SK-N-SH treated with all-trans-retinoic acid at 6 μM for 48 hours (cell line): ENCODE measurements at regions not wholly inside any gene's neighbourhood (a gene's known extent, or its start where the extent isn't known, plus 50 kb on each side); places are given as distances from the start of the nearest gene placed in this dataset.

ENCODE experiments used
- ATAC-seq: fragments of 200-7000 bp; cut with Tn5 transposase; 3 replicates; pipeline ENCODE4 v1.9.1; 2020; ENCODE audit warnings: mild to moderate bottlenecking, moderate library complexity
- ARNTL ChIP-seq: fragments of 450-650 bp; formaldehyde crosslinking; IDR thresholded peaks from 2 replicates; pipeline ENCODE4 v1.5.0; 2020; ENCODE audit warnings: low read depth, mild to moderate bottlenecking, moderate library complexity, borderline replicate concordance
- BACH2 ChIP-seq: fragments of 250-450 bp; sonication (Bioruptor Pico); IDR thresholded peaks from 2 replicates; pipeline ENCODE4 v1.9.0; 2021; ENCODE audit warnings: mild to moderate bottlenecking, borderline replicate concordance
- CSDC2 ChIP-seq: fragments of 250-450 bp; sonication (Bioruptor Pico); IDR thresholded peaks from 2 replicates; pipeline ENCODE4 v1.5.0; 2020; ENCODE audit warnings: mild to moderate bottlenecking, moderate library complexity
- ESRRG ChIP-seq: fragments of 250-450 bp; sonication (Bioruptor Pico); IDR thresholded peaks from 2 replicates; pipeline ENCODE4 v1.6.1; 2021; ENCODE audit warnings: mild to moderate bottlenecking
- GLIS3 ChIP-seq: fragments of 250-450 bp; sonication (Bioruptor Pico); IDR thresholded peaks from 2 replicates; pipeline ENCODE4 v1.5.0; 2020; ENCODE audit warnings: mild to moderate bottlenecking, moderate library complexity
- ISL1 ChIP-seq: fragments of 250-450 bp; sonication (Bioruptor Pico); IDR thresholded peaks from 2 replicates; pipeline ENCODE4 v2.1.2; 2022; ENCODE audit warnings: mild to moderate bottlenecking, moderate library complexity
- OSR1 ChIP-seq: fragments of 250-450 bp; sonication (Bioruptor Pico); IDR thresholded peaks from 2 replicates; pipeline ENCODE4 v1.8.0; 2022; ENCODE audit warnings: moderate library complexity, mild to moderate bottlenecking, inconsistent platforms
- PPARA ChIP-seq: fragments of 250-450 bp; sonication (Bioruptor Pico); IDR thresholded peaks from 2 replicates; pipeline ENCODE4 v1.5.0; 2020; ENCODE audit warnings: mild to moderate bottlenecking, borderline replicate concordance
- RARB ChIP-seq: fragments of 250-450 bp; sonication (Bioruptor Pico); IDR thresholded peaks from 2 replicates; pipeline ENCODE4 v1.8.0; 2021; ENCODE audit warnings: mild to moderate bottlenecking, moderate library complexity
- SNAI2 ChIP-seq: fragments of 250-450 bp; sonication (Bioruptor Pico); IDR thresholded peaks from 2 replicates; pipeline ENCODE4 v1.5.0; 2020; ENCODE audit warnings: mild to moderate bottlenecking, moderate library complexity
- TCF4 ChIP-seq: fragments of 250-450 bp; sonication (Bioruptor Pico); IDR thresholded peaks from 2 replicates; pipeline ENCODE4 v1.8.0; 2021; ENCODE audit warnings: mild to moderate bottlenecking, moderate library complexity, borderline replicate concordance
- TOX ChIP-seq: fragments of 250-450 bp; sonication (Bioruptor Pico); IDR thresholded peaks from 2 replicates; pipeline ENCODE4 v1.8.0; 2021; ENCODE audit warnings: mild to moderate bottlenecking, moderate library complexity, borderline replicate concordance
- ZC3H10 ChIP-seq: fragments of 250-450 bp; sonication (Bioruptor Pico); IDR thresholded peaks from 2 replicates; pipeline ENCODE4 v1.5.1; 2021; ENCODE audit warnings: mild to moderate bottlenecking, moderate library complexity
- ZFP3 ChIP-seq: fragments of 250-450 bp; sonication (Bioruptor Pico); IDR thresholded peaks from 2 replicates; pipeline ENCODE4 v1.5.0; 2020; ENCODE audit warnings: mild to moderate bottlenecking, moderate library complexity
- ZNF565 ChIP-seq: fragments of 450-650 bp; formaldehyde crosslinking; conservative IDR thresholded peaks from 2 replicates; pipeline ENCODE4 v1.5.0; 2020; ENCODE audit warnings: low read depth, mild to moderate bottlenecking, moderate library complexity
- ZNF8 ChIP-seq: fragments of 450-650 bp; formaldehyde crosslinking; IDR thresholded peaks from 2 replicates; pipeline ENCODE4 v1.5.0; 2020; ENCODE audit warnings: mild to moderate bottlenecking, moderate library complexity
- TF ChIP-seq, protein P1 (sequence below): fragments of 250-450 bp; sonication (Bioruptor Pico); IDR thresholded peaks from 2 replicates; pipeline ENCODE4 v1.5.1; 2021; ENCODE audit warnings: mild to moderate bottlenecking, moderate library complexity
- TF ChIP-seq, protein P2 (sequence below): fragments of 250-450 bp; sonication (Bioruptor Pico); IDR thresholded peaks from 2 replicates; pipeline ENCODE4 v1.5.0; 2020; ENCODE audit warnings: mild to moderate bottlenecking, moderate library complexity
- TF ChIP-seq, protein P3 (sequence below): fragments of 250-450 bp; sonication (Bioruptor Pico); IDR thresholded peaks from 2 replicates; pipeline ENCODE4 v1.8.0; 2021; ENCODE audit warnings: low read depth, mild to moderate bottlenecking, moderate library complexity, borderline replicate concordance
- TF ChIP-seq, protein P4 (sequence below): fragments of 250-450 bp; sonication (Bioruptor Pico); IDR thresholded peaks from 2 replicates; pipeline ENCODE4 v1.5.1; 2020; ENCODE audit warnings: low read depth, mild to moderate bottlenecking, moderate library complexity
- TF ChIP-seq, protein P5 (sequence below): fragments of 250-450 bp; sonication (Bioruptor Pico); IDR thresholded peaks from 2 replicates; pipeline ENCODE4 v1.8.0; 2020; ENCODE audit warnings: mild to moderate bottlenecking, moderate library complexity, borderline replicate concordance

DNA sequence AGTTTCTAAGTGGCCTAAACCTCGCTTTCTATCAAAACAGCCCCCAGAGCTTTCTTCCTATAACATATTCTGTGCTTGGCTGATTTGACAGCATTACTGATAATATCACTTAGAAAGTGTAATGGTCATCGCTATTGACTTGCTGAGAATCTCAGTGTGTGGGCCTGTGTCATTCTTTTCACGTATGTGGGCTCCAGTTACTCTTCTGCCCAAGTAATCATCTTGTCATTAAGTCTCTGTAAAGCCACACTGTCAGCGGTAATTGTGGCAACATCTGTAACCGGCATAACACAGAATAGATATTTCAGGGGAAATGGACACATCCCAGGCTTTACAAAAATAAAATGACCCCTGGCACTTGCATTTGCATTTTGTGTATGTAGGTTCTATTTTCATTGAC lies 313.6 kb upstream of the LMCD1 start:
- TF ChIP-seq GLIS3 (no peak), SNAI2 (CRISPR knock-in tag) (no peak), ESRRG (CRISPR knock-in tag) (no peak), BACH2 (no peak), TCF4 (no peak), TOX (CRISPR knock-in tag) (no peak), ARNTL (no peak), OSR1 (CRISPR knock-in tag) (no peak), CSDC2 (CRISPR knock-in tag) (no peak)
- TF ChIP-seq, protein P1, sequence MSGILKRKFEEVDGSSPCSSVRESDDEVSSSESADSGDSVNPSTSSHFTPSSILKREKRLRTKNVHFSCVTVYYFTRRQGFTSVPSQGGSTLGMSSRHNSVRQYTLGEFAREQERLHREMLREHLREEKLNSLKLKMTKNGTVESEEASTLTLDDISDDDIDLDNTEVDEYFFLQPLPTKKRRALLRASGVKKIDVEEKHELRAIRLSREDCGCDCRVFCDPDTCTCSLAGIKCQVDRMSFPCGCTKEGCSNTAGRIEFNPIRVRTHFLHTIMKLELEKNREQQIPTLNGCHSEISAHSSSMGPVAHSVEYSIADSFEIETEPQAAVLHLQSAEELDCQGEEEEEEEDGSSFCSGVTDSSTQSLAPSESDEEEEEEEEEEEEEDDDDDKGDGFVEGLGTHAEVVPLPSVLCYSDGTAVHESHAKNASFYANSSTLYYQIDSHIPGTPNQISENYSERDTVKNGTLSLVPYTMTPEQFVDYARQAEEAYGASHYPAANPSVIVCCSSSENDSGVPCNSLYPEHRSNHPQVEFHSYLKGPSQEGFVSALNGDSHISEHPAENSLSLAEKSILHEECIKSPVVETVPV: no peak
- TF ChIP-seq, protein P2, sequence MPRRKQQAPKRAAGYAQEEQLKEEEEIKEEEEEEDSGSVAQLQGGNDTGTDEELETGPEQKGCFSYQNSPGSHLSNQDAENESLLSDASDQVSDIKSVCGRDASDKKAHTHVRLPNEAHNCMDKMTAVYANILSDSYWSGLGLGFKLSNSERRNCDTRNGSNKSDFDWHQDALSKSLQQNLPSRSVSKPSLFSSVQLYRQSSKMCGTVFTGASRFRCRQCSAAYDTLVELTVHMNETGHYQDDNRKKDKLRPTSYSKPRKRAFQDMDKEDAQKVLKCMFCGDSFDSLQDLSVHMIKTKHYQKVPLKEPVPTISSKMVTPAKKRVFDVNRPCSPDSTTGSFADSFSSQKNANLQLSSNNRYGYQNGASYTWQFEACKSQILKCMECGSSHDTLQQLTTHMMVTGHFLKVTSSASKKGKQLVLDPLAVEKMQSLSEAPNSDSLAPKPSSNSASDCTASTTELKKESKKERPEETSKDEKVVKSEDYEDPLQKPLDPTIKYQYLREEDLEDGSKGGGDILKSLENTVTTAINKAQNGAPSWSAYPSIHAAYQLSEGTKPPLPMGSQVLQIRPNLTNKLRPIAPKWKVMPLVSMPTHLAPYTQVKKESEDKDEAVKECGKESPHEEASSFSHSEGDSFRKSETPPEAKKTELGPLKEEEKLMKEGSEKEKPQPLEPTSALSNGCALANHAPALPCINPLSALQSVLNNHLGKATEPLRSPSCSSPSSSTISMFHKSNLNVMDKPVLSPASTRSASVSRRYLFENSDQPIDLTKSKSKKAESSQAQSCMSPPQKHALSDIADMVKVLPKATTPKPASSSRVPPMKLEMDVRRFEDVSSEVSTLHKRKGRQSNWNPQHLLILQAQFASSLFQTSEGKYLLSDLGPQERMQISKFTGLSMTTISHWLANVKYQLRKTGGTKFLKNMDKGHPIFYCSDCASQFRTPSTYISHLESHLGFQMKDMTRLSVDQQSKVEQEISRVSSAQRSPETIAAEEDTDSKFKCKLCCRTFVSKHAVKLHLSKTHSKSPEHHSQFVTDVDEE (CRISPR knock-in tag): no peak
- no peak for ATAC-seq

DNA sequence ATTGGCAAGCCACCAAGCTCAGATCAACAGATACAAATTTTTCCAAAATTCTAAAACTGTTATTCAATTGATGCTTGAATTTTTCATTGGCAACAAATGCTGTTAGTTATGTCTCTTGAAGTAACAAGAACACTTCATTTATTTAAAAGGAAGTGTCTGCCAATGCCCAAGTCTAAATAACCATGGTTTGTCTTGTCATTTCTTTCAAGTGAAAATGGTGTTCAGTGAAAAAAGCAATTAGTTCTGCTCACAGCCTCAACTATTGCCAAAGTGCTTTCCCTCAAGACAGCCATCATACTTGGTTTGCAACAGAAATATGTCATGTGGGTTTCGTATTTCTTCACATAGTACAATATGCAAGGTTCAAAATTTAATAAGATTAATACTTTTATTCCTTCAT lies 312.6 kb upstream of the LMCD1 start:
- TF ChIP-seq ZNF565 (no peak), BACH2 (no peak), RARB (CRISPR knock-in tag) (no peak), ZNF8 (no peak), CSDC2 (CRISPR knock-in tag) (no peak), PPARA (CRISPR knock-in tag) (no peak), GLIS3 (no peak), ARNTL (no peak), OSR1 (CRISPR knock-in tag) (no peak), ZFP3 (CRISPR knock-in tag) (no peak), ISL1 (CRISPR knock-in tag) (no peak), ZC3H10 (no peak)
- TF ChIP-seq, protein P3, sequence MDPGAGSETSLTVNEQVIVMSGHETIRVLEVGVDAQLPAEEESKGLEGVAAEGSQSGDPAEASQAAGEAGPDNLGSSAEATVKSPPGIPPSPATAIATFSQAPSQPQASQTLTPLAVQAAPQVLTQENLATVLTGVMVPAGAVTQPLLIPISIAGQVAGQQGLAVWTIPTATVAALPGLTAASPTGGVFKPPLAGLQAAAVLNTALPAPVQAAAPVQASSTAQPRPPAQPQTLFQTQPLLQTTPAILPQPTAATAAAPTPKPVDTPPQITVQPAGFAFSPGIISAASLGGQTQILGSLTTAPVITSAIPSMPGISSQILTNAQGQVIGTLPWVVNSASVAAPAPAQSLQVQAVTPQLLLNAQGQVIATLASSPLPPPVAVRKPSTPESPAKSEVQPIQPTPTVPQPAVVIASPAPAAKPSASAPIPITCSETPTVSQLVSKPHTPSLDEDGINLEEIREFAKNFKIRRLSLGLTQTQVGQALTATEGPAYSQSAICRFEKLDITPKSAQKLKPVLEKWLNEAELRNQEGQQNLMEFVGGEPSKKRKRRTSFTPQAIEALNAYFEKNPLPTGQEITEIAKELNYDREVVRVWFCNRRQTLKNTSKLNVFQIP: no peak
- TF ChIP-seq, protein P4, sequence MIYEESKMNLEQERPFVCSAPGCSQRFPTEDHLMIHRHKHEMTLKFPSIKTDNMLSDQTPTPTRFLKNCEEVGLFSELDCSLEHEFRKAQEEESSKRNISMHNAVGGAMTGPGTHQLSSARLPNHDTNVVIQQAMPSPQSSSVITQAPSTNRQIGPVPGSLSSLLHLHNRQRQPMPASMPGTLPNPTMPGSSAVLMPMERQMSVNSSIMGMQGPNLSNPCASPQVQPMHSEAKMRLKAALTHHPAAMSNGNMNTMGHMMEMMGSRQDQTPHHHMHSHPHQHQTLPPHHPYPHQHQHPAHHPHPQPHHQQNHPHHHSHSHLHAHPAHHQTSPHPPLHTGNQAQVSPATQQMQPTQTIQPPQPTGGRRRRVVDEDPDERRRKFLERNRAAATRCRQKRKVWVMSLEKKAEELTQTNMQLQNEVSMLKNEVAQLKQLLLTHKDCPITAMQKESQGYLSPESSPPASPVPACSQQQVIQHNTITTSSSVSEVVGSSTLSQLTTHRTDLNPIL (CRISPR knock-in tag): no peak
- TF ChIP-seq, protein P2 (CRISPR knock-in tag): no peak
- TF ChIP-seq, protein P1: no peak
- TF ChIP-seq, protein P5, sequence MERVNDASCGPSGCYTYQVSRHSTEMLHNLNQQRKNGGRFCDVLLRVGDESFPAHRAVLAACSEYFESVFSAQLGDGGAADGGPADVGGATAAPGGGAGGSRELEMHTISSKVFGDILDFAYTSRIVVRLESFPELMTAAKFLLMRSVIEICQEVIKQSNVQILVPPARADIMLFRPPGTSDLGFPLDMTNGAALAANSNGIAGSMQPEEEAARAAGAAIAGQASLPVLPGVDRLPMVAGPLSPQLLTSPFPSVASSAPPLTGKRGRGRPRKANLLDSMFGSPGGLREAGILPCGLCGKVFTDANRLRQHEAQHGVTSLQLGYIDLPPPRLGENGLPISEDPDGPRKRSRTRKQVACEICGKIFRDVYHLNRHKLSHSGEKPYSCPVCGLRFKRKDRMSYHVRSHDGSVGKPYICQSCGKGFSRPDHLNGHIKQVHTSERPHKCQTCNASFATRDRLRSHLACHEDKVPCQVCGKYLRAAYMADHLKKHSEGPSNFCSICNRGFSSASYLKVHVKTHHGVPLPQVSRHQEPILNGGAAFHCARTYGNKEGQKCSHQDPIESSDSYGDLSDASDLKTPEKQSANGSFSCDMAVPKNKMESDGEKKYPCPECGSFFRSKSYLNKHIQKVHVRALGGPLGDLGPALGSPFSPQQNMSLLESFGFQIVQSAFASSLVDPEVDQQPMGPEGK (CRISPR knock-in tag): no peak
- TF ChIP-seq, all 23 proteins: peak for 0
- no peak for ATAC-seq
